ENCODE measurements at regions not wholly inside any gene's neighbourhood (a gene's known extent, or its start where the extent isn't known, plus 50 kb on each side); places are given as distances from the start of the nearest gene placed in this dataset.

DNA sequence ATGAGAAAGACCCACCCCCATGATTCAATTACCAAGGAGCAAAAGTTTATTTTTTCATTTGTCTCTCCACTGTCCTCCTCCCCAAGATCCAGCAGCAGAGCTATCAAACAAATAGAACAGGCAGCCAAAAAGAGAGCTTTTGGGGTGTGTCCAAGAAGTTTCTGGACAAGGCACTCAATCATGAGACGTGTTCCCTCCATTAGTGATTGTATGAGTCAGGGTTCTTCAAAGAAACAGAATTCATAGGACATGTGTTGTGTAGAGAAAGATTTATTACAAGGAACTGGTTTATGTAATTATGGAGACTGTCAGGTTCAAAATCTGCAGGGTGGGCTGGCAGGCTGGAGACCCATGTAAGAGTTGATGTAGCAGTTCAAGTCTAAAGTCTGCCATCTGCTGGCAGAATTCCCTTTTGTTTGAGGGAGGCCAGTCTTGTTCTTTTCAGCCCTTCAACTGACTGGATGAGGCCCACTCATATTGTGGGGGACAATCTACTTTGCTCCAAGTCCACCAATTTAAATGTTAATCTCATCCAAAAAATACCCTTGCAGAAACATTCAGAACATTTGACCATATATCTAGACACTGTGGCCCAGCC, 248.1 kb upstream of the OPRM1 start:
- DNase-seq (ENCODE audit: low read depth in 1 of 2, low spot score in 1 of 2): no peak

DNA sequence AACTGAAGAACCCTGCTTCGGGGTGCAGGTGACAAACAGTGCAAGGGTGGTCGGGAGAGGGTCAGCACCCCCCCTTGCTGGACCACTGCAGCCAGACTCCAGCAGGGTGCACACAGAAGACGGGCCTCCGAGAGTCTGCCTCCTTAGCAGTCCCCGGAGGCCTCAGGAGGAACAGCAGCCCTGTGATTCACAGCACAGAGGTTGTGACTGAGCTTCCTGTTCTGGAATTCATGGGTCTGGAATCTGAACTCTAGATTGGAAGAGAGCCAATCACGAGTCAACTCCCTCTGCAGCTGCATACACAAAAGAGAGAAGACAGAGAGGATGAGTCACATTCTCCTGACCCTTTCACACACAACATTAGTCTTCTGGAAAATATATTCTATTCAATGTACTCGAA, 249.0 kb upstream of the OPRM1 start:
- no peak for DNase-seq (ENCODE audit: low read depth in 1 of 2, low spot score in 1 of 2)

DNA sequence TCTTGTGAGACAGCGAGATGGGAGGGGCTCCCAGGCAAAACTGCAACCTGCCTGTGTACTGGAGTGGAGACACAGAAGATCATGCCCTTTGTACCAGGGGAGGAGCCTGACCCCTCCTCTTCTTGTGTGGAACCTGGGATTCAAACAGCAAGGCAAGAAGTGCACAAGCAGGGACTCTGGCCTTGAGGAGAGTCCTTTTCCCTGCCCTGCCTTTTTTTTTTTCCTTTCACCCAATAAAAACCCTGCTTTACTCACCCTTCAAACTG, 251.8 kb upstream of the OPRM1 start:
- no peak for DNase-seq (ENCODE audit: low read depth in 1 of 2, low spot score in 1 of 2)

DNA sequence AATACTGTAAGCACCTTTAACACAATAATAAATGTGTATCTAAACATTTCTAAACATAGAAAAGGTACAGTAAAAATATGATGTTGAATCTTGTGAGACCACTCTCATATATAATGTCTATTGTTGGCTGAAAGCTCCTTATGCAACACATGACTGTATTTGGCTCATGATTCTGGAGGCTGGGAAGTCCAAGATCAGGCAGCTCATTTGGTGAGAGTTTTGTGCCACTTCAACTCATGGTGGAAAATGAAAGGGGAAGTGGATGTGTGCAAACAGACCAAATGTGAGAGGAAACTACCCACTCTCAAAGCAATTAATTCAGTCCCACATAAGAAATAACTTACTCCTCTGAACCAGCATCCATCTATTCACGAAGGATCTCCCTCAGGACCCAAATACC, 257.7 kb upstream of the OPRM1 start:
- DNase-seq (ENCODE audit: low read depth in 1 of 2, low spot score in 1 of 2): no peak

DNA sequence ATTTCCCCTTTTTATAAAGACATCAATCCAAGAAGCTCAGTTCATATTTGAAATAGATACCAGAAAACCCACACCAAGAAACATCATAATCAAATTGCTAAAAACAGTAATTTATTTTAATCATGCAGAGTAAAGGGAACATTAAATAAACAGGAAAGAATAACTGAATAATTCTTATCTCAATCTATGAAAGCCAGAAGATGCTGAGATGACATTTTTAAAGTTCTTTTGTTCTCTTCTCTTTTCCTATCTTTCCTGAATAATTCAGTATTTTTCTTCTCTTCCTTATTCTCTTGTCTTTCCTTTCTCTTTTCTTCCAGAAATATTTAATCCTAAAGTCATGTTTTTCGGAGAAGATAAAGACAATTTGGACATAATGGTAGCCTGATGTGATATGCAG, 259.0 kb upstream of the OPRM1 start:
- DNase-seq (ENCODE audit: low read depth in 1 of 2, low spot score in 1 of 2): no peak

DNA sequence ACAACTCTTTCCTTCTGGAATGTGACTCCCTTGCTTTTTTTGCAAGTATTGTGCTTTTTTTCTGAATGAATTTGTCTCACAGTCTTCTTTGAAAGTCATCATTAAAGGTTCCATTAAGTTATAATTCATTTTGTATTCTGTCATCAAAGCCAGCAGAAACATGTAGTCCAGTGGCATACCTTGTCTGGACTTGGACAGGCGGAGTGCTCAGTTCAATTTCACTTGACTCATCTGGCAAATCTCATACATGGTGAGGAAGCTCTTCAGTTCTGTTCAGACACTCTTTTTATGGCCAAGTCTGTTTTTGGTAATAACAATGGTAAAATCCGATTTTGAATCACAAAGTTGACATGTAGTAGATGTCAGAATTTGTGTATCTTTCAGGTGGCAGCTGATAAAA, 260.8 kb upstream of the OPRM1 start:
- no peak for DNase-seq (ENCODE audit: low read depth in 1 of 2, low spot score in 1 of 2)

DNA sequence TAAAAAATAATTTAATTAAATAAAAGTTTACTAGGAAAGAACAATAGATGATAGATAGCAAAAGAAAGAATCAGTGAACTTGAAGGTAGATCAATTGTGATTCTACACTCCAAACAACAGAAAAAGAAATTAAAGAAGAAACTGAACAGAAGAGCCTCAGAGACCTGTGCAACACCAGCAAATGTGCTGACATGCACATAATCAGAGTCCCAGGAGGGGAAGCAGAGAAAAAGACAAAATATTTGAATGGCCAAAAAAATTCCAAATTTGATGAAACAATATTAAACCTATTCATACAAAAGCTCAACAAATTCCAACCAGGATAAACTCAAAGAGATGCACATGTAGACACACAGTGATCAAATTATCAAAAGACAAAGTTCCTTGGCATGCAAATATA, 267.5 kb upstream of the OPRM1 start:
- no peak for DNase-seq (ENCODE audit: low read depth in 1 of 2, low spot score in 1 of 2)

DNA sequence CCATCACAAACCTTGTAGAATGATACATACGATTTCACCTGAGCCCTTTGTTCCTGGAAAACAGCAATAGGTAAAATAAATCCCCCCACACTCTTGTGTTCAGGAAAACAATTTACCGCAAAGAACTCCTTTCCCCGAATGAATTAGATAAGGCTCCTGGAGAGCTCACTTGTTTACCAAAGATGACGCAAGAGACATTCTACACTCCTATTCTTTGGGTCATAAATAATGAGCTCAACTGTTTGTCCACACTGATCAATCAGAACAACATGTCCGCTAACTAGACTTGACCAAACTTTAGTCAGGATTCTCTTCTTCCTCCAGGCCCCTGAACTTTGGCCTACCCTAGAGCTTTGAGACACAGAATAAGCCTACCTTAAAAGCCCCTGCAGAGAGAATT, 271.9 kb upstream of the OPRM1 start:
- no peak for DNase-seq (ENCODE audit: low read depth in 1 of 2, low spot score in 1 of 2)

DNA sequence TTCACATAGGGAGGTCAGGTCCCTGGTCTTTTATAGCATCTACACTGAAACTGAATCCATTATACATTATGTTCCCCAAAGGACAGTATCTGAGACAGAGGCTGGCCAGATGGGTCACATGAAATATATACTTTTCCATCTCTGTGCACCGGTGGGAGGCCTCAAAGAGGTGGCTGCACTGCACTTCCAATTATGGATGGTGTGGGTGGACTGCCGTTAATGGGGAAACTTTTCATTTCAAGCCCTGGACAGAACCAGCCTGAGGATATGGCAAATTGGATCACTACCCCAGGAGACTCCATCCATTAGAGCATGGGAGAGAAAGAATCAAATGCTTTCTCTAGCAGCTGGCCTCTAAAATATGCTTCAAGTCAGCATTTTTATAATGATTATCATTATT, 280.5 kb upstream of the OPRM1 start:
- no peak for DNase-seq (ENCODE audit: low read depth in 1 of 2, low spot score in 1 of 2)

DNA sequence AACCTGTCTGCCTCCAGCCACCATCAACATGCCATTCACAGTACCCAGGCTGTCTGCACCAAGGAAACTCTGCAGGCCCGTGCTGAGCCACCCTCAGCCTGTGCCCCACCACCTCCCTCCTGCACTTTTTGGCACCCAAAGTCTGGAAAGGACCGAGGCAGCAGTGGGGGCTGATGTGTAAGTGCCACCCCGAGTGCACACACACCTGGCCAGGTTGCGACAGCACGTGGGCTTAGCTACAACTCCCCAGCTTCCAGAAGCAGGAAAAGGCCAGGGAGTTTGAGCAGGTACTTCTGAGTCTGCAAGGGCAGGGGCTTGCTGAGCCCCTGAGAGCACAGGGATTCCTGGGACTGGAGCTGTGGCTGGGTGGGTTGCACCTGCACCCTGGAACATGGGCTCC, 303.3 kb upstream of the OPRM1 start:
- no peak for DNase-seq (ENCODE audit: low read depth in 1 of 2, low spot score in 1 of 2)

DNA sequence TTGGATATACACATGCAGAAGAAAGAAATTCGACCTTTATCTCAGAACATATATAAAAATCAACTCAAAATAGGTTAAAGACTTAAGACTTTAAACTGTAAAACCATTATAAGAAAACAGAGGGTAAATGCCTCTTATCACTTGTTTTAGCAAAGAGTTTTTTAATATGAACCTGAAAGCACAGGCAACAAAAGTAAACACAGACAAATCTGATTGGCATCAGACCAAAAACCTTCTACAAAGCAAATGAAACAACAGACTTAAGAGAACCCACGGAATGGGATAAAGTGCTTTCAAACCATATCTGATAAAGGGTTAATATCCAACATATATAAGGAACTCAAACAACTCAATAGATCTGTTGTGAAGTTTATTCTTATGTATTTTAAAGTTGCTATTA, 309.9 kb upstream of the OPRM1 start:
- DNase-seq (ENCODE audit: low read depth in 1 of 2, low spot score in 1 of 2): no peak

DNA sequence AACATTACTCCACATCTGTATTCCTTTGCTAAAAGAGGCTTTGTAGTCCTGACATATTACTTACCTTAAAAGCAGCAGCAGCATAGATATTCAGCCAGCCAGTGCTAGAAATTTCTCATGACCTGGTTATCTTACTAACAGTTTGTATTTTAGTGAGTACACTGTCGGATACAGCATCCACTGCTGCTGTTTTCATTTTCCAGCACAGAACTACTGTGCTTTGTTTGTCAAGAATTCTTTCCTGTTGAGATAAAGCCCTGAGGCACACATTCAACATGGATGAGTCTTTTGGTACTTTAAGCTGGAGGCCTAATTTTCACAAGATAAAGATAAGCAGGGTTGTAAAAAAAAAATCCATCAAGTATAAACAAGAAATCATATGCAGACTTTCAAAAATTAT, 311.2 kb upstream of the OPRM1 start:
- no peak for DNase-seq (ENCODE audit: low read depth in 1 of 2, low spot score in 1 of 2)

DNA sequence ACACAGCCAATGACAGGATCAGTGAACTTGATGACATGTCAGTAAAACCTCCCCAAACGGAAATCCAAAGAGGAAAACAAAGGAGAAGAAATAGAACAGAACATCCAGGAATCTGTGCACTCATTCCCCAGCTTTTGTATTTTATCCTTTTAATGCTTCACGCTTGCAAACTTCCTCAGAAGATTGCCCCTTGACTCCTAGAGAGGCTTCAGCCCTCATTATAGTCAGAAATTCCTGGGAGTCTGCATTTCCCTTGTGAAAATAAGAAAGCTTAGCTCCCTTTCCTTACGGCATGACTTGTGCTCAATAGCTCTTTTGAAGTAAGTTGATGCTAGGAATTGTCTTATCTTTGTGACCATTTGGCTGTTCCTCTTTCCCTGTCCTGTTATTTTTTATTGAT, 313.6 kb upstream of the OPRM1 start:
- DNase-seq (ENCODE audit: low read depth in 1 of 2, low spot score in 1 of 2): no peak

DNA sequence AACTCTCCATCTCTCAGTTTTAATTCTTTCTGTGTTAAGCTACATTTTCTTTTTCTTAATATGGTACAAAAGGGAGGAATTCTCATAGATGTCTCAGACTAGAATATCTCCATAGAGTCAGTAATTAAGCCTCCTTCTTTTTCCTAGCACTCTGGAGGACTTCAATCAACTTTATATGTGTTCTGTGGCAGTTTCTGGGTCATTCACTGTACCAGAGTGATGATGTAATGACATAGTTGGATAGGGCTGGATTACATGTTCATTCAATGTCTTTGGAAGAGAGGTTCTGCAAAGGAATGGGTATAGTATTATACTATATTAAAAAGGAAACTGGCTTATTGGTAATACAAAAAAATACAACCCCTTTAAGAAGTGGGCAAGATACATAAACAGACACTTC, 318.3 kb upstream of the OPRM1 start:
- no peak for DNase-seq (ENCODE audit: low read depth in 1 of 2, low spot score in 1 of 2)

DNA sequence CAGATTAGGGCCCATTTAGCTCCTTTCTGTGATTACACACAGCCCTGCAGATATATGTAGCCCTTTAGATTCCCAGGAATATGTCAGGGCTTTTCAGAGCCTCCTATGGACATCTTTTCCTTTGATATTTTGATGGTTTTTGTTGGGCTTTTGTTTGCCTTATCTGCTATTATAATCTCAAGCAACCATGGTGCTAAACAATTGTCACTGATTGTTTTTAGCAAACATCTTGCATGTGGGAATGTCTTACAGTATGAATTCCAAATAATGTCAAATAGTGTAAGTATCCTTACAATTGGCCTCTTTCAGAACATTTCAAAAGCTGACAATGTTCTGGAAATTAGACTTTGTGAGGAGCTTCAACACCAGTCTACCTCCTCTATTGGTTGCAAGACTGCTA, 333.6 kb upstream of the OPRM1 start:
- no peak for DNase-seq (ENCODE audit: low read depth in 1 of 2, low spot score in 1 of 2)

DNA sequence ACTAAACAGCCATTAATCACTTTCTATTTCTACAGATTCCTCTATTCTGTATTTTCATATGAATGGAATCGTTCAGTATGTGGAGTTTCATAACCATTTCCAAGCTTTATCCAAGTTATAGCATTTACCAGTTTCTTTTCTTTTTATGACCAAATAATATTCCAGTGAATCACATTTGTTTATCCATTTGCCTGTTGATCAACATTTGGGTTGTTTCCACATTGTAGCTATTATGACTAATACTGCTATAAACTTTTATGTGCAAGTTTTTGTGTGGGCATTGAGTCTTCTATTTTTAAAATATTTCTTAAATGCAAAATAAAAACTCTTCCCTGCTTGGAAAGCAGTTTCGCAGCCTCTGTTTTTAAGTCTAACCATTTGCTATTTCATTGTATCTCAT, 336.4 kb upstream of the OPRM1 start:
- DNase-seq (ENCODE audit: low read depth in 1 of 2, low spot score in 1 of 2): no peak

DNA sequence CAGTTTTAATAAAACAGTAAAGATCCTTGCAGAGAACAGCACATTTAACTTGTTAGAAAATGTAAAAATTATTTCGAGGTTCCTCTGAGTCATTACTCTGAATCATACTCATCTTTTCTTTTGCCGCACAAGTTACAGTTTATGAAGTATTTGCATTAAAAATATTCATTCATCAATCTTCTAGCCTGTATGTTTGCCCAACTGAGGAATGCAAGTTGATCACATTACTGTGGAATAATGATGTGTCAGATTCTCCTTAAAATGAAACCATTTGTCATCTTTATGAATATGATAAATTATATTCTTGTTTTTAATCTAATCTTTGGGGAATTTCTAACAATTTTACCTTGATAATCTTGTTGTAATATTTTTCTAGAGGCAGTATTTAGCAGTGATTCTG, 340.4 kb upstream of the OPRM1 start:
- no peak for DNase-seq (ENCODE audit: low read depth in 1 of 2, low spot score in 1 of 2)

DNA sequence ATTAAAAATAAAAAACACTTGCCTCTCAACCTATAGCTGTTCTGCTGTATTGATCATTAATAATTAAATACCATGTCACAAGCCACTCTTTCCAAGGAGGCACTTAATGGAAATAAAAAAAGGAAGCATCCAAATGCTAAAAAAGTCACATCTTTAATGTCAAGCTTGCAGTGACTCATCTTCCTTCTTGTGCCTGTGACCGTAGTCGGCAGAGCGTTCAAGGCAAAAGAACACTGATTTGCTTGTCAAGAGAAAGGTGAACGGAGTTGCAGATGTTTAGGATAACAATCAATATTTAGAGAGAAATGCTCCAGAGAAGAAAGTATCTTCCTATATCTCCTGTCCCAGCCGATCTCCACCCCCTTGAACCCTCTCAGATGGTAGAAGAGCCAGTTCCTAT, 341.0 kb upstream of the OPRM1 start:
- no peak for DNase-seq (ENCODE audit: low read depth in 1 of 2, low spot score in 1 of 2)

DNA sequence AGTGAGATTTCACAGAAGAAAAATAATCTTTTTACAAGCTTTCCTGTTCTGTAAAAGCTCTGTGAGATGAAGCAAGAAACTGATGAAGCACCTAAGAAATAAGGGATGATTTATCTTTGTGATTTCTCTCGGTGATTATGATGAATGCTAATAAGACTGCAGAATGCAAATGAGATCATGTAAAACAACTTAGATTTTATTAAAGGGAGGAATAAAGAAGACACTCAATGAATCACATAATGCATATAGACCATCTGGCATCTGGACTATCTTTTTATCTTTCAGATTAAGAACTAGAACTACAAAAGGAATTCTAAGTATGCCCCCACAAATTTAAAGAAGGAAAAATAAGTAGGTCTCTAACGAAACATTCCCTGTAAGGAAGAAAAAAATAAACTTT, 361.5 kb upstream of the OPRM1 start:
- no peak for DNase-seq (ENCODE audit: low read depth in 1 of 2, low spot score in 1 of 2)

DNA sequence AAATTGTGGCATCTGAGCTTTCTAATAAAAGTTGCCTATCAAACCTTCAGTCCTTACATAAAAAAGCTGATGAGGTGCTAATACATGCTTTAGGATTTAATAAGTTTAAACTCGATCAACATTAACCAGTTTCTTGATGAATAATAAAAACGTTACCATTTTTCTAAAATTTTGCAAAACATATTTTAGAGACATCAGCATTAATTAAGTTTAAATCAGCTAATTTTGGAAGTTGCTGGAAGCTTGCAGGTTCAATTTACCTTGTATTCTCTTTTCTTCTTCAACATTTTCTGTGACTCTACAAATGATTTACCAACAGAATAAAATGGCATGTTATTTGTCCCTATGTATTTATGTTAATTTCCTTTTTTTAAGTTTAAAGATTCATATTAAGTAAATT, 365.3 kb upstream of the OPRM1 start:
- no peak for DNase-seq (ENCODE audit: low read depth in 1 of 2, low spot score in 1 of 2)

DNA sequence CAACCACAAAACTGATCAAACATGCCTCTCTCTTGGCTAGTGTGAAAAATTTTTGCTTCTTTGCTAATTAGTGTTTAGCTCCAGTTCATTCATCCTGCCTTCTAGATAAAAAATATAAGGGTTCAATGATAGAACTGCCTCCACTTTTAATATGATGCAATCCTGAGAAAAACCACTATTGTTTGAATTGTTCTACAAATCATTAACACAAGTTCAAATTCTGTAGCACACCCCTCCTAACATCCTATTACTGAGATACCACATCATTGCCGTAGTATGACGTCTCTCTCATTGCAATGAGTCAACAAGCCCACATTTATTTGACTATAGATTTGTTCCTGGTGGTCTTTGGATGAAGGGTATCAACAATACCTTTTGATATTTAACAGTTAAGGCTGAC, 365.8 kb upstream of the OPRM1 start:
- no peak for DNase-seq (ENCODE audit: low read depth in 1 of 2, low spot score in 1 of 2)

DNA sequence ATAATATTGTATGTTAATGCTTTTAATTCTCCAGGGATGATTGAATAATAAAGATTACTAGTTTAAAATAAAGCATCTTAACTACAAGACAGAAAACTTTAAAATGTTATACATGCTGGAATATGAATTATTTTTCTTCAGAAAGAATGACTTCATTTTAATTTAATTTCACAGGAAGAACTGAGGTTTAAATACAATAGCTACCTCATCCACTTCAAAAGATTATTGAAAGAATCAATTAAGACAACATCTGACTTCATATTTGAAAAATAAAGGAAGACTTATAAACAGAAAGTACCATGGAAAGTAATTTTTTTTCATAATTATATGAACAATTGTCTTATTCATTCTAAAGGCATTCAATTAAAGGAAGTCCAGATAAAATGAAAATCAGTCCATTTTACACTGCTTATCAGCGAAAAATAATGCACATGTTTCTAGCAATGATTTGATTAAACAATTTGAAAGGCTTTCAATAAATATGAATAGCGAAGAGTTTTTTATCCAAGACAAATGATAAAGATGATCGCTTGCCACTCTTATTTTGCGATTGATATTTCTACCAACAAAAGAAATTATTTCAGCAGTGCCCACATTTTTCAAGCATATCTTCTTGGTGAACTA, 368.5 kb upstream of the OPRM1 start:
- no peak for DNase-seq (ENCODE audit: low read depth in 1 of 2, low spot score in 1 of 2)

DNA sequence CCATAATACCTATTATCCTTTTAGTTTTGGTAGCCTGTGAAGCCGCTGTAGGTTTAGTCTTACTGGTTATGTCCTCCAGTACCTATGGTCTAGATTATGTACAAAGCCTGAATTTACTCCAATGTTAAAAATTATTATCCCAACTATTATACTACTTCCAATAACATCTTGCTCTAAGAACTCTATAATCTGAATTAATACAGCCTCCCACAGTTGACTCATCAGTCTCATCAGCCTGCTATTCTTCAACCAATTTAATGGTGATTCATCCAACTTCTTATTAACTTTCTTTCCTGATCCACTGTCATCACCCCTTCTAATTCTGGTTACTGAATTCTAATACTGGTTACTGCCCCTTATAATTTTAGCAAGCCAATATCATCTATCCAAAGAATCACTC, 370.3 kb upstream of the OPRM1 start:
- no peak for DNase-seq (ENCODE audit: low read depth in 1 of 2, low spot score in 1 of 2)

DNA sequence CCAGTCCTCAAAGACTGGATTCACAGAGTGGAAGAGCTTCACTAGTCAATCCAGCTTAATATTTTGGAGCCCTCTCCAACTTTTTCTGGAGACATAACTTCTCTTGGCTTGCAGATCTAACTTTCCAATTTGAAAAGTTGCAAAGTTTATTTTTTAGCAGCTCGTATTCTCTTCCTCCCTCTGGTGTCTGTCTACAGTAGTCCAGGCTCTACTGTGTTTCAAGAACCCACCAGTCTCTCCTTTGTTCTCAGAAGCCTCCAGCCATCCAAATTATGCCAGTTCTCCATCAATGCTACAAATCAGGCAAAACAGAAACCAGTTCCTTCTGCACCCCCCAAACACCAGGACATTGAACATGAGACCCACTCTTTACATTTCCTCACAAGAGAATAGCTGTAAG, 376.1 kb upstream of the OPRM1 start:
- DNase-seq (ENCODE audit: low read depth in 1 of 2, low spot score in 1 of 2): no peak
